ENCODE measurements at regions not wholly inside any gene's neighbourhood (a gene's known extent, or its start where the extent isn't known, plus 50 kb on each side); places are given as distances from the start of the nearest gene placed in this dataset.

GRCh38 chr1:234862944-234863515 lies 253.1 kb upstream of the IRF2BP2 start:
- no peak overlapping the region for H3K4me3 ChIP-seq (ENCODE audit: insufficient read depth, low read depth, low read length, poor library complexity, severe bottlenecking)
- no peaks in the 10 kb centered on the region for H3K27me3 ChIP-seq (replicated peaks; ENCODE audit: control insufficient read depth, insufficient read depth, low read length, poor library complexity, severe bottlenecking)
- no peaks in the 10 kb centered on the region for H3K9me3 ChIP-seq (ENCODE audit: control insufficient read depth, low read length)
- H3K4me1 ChIP-seq (ENCODE audit: control insufficient read depth, insufficient read depth, low read length, poor library complexity, severe bottlenecking): no peaks in the 10 kb centered on the region
- DNase-seq: no peak
- H3K27ac ChIP-seq (ENCODE audit: insufficient read depth, low read length, poor library complexity, severe bottlenecking): no peak overlapping the region
- no peaks in the 10 kb centered on the region for H3K36me3 ChIP-seq (ENCODE audit: control insufficient read depth, insufficient read depth, low read length)

- no peak for DNase-seq
- H3K4me3 ChIP-seq (ENCODE audit: insufficient read depth, low read depth, low read length, poor library complexity, severe bottlenecking): no peak overlapping the region
- no peaks in the 10 kb centered on the region for H3K27me3 ChIP-seq (replicated peaks; ENCODE audit: control insufficient read depth, insufficient read depth, low read length, poor library complexity, severe bottlenecking)
- no peaks in the 10 kb centered on the region for H3K9me3 ChIP-seq (ENCODE audit: control insufficient read depth, low read length)
- H3K36me3 ChIP-seq (ENCODE audit: control insufficient read depth, insufficient read depth, low read length): no peaks in the 10 kb centered on the region
- H3K27ac ChIP-seq (ENCODE audit: insufficient read depth, low read length, poor library complexity, severe bottlenecking): no peak overlapping the region
- H3K4me1 ChIP-seq (ENCODE audit: control insufficient read depth, insufficient read depth, low read length, poor library complexity, severe bottlenecking): no peaks in the 10 kb centered on the region
These were observed 252.5 kb upstream of the IRF2BP2 start for GRCh38 chr1:234862360-234862943.

GRCh38 chr1:234861761-234862160 lies 251.8 kb upstream of the IRF2BP2 start:
- H3K4me1 ChIP-seq (ENCODE audit: control insufficient read depth, insufficient read depth, low read length, poor library complexity, severe bottlenecking): no peaks in the 10 kb centered on the region
- no peaks in the 10 kb centered on the region for H3K27me3 ChIP-seq (replicated peaks; ENCODE audit: control insufficient read depth, insufficient read depth, low read length, poor library complexity, severe bottlenecking)
- no peaks in the 10 kb centered on the region for H3K9me3 ChIP-seq (ENCODE audit: control insufficient read depth, low read length)
- no peak overlapping the region for H3K4me3 ChIP-seq (ENCODE audit: insufficient read depth, low read depth, low read length, poor library complexity, severe bottlenecking)
- H3K27ac ChIP-seq (ENCODE audit: insufficient read depth, low read length, poor library complexity, severe bottlenecking): no peak overlapping the region
- no peaks in the 10 kb centered on the region for H3K36me3 ChIP-seq (ENCODE audit: control insufficient read depth, insufficient read depth, low read length)
- DNase-seq: no peak

GRCh38 chr1:234861024-234861620 lies 251.1 kb upstream of the IRF2BP2 start:
- H3K27ac ChIP-seq (ENCODE audit: insufficient read depth, low read length, poor library complexity, severe bottlenecking): no peak overlapping the region
- no peaks in the 10 kb centered on the region for H3K4me1 ChIP-seq (ENCODE audit: control insufficient read depth, insufficient read depth, low read length, poor library complexity, severe bottlenecking)
- no peaks in the 10 kb centered on the region for H3K9me3 ChIP-seq (ENCODE audit: control insufficient read depth, low read length)
- H3K4me3 ChIP-seq (ENCODE audit: insufficient read depth, low read depth, low read length, poor library complexity, severe bottlenecking): no peak overlapping the region
- H3K27me3 ChIP-seq (replicated peaks; ENCODE audit: control insufficient read depth, insufficient read depth, low read length, poor library complexity, severe bottlenecking): no peaks in the 10 kb centered on the region
- DNase-seq: no peak
- no peaks in the 10 kb centered on the region for H3K36me3 ChIP-seq (ENCODE audit: control insufficient read depth, insufficient read depth, low read length)

GRCh38 chr1:234858722-234859121 lies 248.7 kb upstream of the IRF2BP2 start:
- Histone ChIP-seq H3K9me3 (ENCODE audit: control insufficient read depth, low read length) (no peaks in the 10 kb centered on the region), H3K4me3 (ENCODE audit: insufficient read depth, low read depth, low read length, poor library complexity, severe bottlenecking) (no peak overlapping the region), H3K4me1 (ENCODE audit: control insufficient read depth, insufficient read depth, low read length, poor library complexity, severe bottlenecking) (no peaks in the 10 kb centered on the region), H3K27ac (ENCODE audit: insufficient read depth, low read length, poor library complexity, severe bottlenecking) (no peak overlapping the region), H3K36me3 (ENCODE audit: control insufficient read depth, insufficient read depth, low read length) (no peaks in the 10 kb centered on the region), H3K27me3 (replicated peaks; ENCODE audit: control insufficient read depth, insufficient read depth, low read length, poor library complexity, severe bottlenecking) (no peaks in the 10 kb centered on the region)
- DNase-seq: no peak

GRCh38 chr1:234856845-234857245 lies 246.9 kb upstream of the IRF2BP2 start:
- Histone ChIP-seq H3K27me3 (replicated peaks; ENCODE audit: control insufficient read depth, insufficient read depth, low read length, poor library complexity, severe bottlenecking) (no peaks in the 10 kb centered on the region), H3K9me3 (ENCODE audit: control insufficient read depth, low read length) (no peaks in the 10 kb centered on the region), H3K36me3 (ENCODE audit: control insufficient read depth, insufficient read depth, low read length) (no peaks in the 10 kb centered on the region), H3K4me1 (ENCODE audit: control insufficient read depth, insufficient read depth, low read length, poor library complexity, severe bottlenecking) (no peaks in the 10 kb centered on the region), H3K4me3 (ENCODE audit: insufficient read depth, low read depth, low read length, poor library complexity, severe bottlenecking) (no peak overlapping the region), H3K27ac (ENCODE audit: insufficient read depth, low read length, poor library complexity, severe bottlenecking) (no peak overlapping the region)
- no peak for DNase-seq

GRCh38 chr1:234855851-234856250 lies 245.9 kb upstream of the IRF2BP2 start:
- H3K27me3 ChIP-seq (replicated peaks; ENCODE audit: control insufficient read depth, insufficient read depth, low read length, poor library complexity, severe bottlenecking): no peaks in the 10 kb centered on the region
- H3K36me3 ChIP-seq (ENCODE audit: control insufficient read depth, insufficient read depth, low read length): no peaks in the 10 kb centered on the region
- H3K27ac ChIP-seq (ENCODE audit: insufficient read depth, low read length, poor library complexity, severe bottlenecking): no peak overlapping the region
- no peaks in the 10 kb centered on the region for H3K9me3 ChIP-seq (ENCODE audit: control insufficient read depth, low read length)
- no peak for DNase-seq
- no peaks in the 10 kb centered on the region for H3K4me1 ChIP-seq (ENCODE audit: control insufficient read depth, insufficient read depth, low read length, poor library complexity, severe bottlenecking)
- H3K4me3 ChIP-seq (ENCODE audit: insufficient read depth, low read depth, low read length, poor library complexity, severe bottlenecking): no peak overlapping the region

- Histone ChIP-seq H3K9me3 (ENCODE audit: control insufficient read depth, low read length) (no peaks in the 10 kb centered on the region), H3K36me3 (ENCODE audit: control insufficient read depth, insufficient read depth, low read length) (no peaks in the 10 kb centered on the region), H3K4me3 (ENCODE audit: insufficient read depth, low read depth, low read length, poor library complexity, severe bottlenecking) (no peak overlapping the region), H3K27ac (ENCODE audit: insufficient read depth, low read length, poor library complexity, severe bottlenecking) (no peak overlapping the region), H3K4me1 (ENCODE audit: control insufficient read depth, insufficient read depth, low read length, poor library complexity, severe bottlenecking) (no peaks in the 10 kb centered on the region), H3K27me3 (replicated peaks; ENCODE audit: control insufficient read depth, insufficient read depth, low read length, poor library complexity, severe bottlenecking) (no peaks in the 10 kb centered on the region)
- DNase-seq: no peak
These were observed 244.7 kb upstream of the IRF2BP2 start for GRCh38 chr1:234854645-234855039.

- Histone ChIP-seq H3K27ac (ENCODE audit: insufficient read depth, low read length, poor library complexity, severe bottlenecking) (no peak overlapping the region), H3K4me3 (ENCODE audit: insufficient read depth, low read depth, low read length, poor library complexity, severe bottlenecking) (no peak overlapping the region), H3K36me3 (ENCODE audit: control insufficient read depth, insufficient read depth, low read length) (no peaks in the 10 kb centered on the region), H3K4me1 (ENCODE audit: control insufficient read depth, insufficient read depth, low read length, poor library complexity, severe bottlenecking) (no peaks in the 10 kb centered on the region), H3K9me3 (ENCODE audit: control insufficient read depth, low read length) (no peaks in the 10 kb centered on the region), H3K27me3 (replicated peaks; ENCODE audit: control insufficient read depth, insufficient read depth, low read length, poor library complexity, severe bottlenecking) (no peaks in the 10 kb centered on the region)
- DNase-seq: no peak
These were observed 244.1 kb upstream of the IRF2BP2 start for GRCh38 chr1:234853906-234854644.

- H3K27ac ChIP-seq (ENCODE audit: insufficient read depth, low read length, poor library complexity, severe bottlenecking): no peak overlapping the region
- H3K27me3 ChIP-seq (replicated peaks; ENCODE audit: control insufficient read depth, insufficient read depth, low read length, poor library complexity, severe bottlenecking): no peaks in the 10 kb centered on the region
- no peaks in the 10 kb centered on the region for H3K36me3 ChIP-seq (ENCODE audit: control insufficient read depth, insufficient read depth, low read length)
- no peak overlapping the region for H3K4me3 ChIP-seq (ENCODE audit: insufficient read depth, low read depth, low read length, poor library complexity, severe bottlenecking)
- no peak for DNase-seq
- no peaks in the 10 kb centered on the region for H3K9me3 ChIP-seq (ENCODE audit: control insufficient read depth, low read length)
- no peaks in the 10 kb centered on the region for H3K4me1 ChIP-seq (ENCODE audit: control insufficient read depth, insufficient read depth, low read length, poor library complexity, severe bottlenecking)
These were observed 242.7 kb upstream of the IRF2BP2 start for GRCh38 chr1:234852659-234853058.

Measured in effector memory CD4-positive, alpha-beta T cell (primary cell).